ENCODE measurements at regions not wholly inside any gene's neighbourhood (a gene's known extent, or its start where the extent isn't known, plus 50 kb on each side); places are given as distances from the start of the nearest gene placed in this dataset.
"Not testable (repeated sequence)": the region's sequence is repeated elsewhere in the genome, so short reads cannot be mapped to it uniquely, and the experiment has no call there.

DNA sequence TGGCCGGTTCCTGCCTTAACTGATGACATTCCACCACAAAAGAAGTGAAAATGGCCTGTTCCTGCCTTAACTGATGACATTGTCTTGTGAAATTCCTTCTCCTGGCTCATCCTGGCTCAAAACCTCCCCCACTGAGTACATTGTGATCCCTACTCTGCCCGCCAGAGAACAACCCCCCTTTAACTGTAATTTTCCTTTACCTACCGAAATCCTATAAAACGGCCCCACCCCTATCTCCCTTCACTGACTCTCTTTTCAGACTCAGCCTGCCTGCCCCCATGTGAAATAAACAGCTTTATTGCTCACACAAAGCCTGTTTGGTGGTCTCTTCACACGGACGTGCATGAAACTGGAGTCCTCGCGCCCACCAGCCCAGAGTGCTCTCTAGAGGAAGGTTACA lies 166.5 kb downstream of the ADRA2C start:
- DNase-seq (ENCODE audit: low read depth in 2 of 2): not testable (repeated sequence)

DNA sequence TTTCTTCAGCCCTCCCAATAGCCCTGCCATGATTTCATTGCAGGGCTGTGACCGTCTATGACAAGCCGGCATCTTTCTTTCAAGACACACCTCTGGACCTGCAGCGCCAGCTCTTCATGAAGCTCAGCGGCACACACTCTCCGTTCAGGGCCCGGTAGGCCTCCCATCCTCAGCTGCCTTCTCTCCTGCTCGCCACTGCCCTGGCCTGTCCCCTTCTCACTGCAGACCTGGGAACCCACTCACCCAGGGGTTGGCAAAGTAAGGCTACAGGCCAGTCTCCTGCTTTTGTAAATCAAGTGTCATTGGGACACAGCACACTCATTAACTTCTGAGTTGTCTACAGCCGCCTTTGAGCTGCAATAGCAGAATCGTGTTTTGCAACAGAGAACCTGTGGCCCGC lies 169.2 kb downstream of the ADRA2C start:
- not testable (repeated sequence) for DNase-seq (ENCODE audit: low read depth in 2 of 2)

DNA sequence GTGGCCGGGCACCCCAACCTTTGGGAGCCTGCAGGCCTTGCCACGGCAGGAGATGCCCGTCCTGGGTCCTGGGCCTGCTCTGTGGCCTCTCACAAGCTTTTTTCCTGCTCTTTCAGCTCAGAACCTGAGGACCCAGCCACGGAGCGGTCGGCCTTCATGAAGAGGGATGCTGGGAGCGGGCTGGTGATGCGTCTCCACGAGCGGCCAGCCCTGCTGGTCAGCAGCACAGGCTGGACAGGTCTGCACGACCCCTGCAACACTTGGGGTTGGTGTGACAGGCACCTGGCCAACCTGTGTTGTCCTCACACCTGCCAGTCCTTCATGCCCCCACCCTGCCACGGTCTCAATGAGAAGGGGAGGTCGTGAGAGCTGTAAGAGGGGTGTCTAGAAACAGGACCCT lies 170.0 kb downstream of the ADRA2C start:
- DNase-seq (ENCODE audit: low read depth in 2 of 2): no peak

DNA sequence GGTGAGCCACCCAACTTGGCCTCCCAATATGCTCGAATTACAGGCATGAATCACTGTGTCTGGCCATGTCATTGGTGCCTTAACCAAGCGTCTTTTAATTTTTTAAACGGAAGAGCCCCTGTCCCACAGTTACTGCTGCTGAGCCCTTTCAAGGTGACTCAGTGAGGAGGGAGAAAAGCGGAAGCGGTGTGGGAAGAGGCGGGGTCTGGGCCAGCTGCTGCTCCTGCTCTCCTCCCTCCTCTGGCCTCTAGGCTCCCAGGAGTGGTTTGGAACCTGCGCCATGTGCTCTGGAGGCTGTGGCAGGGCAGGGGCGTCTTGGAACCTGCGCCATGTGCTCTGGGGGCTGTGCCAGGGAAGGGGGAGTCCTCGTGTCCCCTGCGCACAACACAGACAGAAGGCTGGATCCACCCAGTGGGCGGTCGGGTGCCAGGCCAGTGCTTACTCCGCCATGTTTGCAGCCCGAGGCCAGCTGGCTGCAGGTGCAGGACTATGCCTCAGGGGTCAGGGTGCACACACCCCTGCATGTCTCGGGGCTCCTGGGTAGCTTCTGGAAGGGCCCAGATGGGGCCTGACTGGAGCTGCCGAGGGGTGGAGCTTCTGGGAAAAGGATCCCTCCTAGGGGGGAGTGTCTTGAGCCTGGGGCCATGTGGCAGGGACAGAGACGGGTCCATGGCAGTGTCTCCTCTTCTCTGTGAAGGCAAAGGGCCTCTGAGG lies 171.8 kb downstream of the ADRA2C start:
- not testable (repeated sequence) for DNase-seq (ENCODE audit: low read depth in 2 of 2)

DNA sequence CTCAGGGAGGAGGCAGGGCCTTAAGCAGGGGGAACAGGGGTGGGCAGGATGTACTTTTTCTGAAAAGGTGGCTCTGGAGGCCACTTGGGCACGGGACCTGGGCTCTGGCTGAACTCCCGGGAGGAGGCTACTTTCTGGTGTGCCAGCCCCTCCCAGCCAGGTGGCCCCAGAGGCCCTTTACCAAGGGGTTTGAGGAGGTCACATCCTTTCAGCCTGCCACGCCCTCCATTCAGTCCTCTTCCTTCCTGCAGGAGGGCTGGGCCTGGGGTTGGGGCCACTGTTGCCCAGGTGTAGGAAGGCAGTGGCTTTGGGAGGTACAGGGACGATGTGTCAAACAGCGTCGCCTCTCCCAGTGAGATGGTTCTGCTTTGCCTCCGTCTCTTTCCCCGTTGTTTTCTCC lies 172.5 kb downstream of the ADRA2C start:
- DNase-seq (ENCODE audit: low read depth in 2 of 2): not testable (repeated sequence)

DNA sequence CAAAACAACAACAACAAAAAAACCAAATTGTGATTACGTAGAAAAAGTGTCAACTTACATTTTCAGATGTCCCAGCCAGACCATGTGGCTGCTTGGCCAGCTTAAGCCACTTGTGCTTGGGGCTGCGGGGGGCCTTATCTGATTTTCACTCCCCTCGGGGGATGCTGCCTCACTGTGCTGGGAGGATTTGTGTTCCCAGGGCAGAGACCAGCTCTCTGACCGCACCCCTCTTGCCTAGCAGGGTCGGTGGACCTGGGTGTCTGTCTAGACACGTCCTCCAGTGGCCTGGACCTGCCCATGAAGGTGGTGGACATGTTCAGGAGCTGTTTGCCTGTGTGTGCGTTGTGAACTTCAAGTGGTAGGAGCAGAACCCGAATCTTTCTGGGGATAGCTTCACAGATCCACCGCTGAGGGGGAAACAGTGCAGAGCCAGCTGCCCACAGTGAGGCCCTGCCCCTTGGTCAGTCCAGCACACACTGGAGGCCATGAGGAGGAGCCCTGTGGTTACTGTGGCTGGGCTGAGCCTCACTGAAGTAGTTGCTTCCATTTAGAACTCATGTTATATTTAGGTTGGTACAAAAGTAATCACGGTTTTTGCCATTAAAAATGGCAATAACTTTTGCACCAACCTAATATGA lies 173.9 kb downstream of the ADRA2C start:
- not testable (repeated sequence) for DNase-seq (ENCODE audit: low read depth in 2 of 2)

DNA sequence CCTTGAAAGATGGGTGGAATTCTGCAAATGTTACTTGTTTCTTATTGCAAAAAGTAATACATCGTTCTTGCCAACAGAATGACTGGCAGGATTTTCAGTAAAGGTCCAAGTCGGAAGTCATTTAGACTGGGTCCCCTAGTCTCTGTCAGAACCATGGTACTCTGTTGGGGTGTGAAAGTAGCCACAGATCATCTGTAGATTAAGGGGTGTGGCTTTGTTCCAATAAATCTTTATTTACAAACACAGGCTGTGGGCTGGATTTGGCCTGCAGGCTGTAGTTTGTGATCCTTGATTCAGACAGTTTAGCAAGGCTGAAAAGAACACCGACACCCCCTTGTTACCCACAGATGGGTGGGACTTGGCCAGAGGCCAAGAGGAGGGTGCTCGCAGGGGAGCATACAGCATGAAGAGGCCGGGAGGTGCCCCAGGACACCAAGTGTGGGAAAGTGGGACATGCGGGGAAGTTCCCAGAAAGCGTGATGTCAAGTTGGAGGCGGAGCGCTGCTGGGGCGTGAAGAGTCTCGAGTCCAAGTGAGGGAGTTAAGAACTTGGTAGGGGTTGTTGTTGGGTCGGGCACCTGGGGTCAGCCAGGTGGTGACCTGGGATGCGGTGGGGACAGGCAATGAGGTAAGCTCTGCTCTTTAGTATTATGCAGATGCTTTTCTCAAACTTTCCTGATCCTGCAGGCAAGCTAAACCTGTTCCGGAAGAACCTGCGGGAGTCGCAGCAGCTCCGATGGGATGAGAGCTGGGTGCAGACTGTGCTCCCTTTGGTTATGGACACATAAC lies 175.7 kb downstream of the ADRA2C start:
- DNase-seq (ENCODE audit: low read depth in 2 of 2): not testable (repeated sequence)

DNA sequence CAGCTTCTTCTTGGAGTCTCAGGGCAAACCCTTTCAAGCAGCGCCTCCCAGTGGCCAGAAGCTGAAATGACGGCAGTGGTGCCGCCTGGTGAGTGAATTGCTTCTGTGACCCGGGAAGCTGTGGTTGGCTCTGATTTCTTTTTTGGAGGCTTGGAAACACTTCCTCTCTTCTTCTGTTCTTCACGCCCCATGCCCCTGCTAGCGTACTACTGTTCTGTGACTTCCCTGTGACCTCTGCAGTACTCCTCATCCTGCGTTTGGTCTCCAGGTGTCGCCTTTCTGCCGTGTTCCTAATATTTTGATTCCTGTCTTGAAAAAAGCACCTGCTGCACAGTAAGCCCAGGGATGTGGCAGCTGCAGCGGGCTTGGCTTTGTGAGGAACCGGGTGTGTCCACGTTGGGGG lies 176.4 kb downstream of the ADRA2C start:
- peak in 1 of 2 donors; percentile 15 for DNase-seq (ENCODE audit: low read depth in 2 of 2)

DNA sequence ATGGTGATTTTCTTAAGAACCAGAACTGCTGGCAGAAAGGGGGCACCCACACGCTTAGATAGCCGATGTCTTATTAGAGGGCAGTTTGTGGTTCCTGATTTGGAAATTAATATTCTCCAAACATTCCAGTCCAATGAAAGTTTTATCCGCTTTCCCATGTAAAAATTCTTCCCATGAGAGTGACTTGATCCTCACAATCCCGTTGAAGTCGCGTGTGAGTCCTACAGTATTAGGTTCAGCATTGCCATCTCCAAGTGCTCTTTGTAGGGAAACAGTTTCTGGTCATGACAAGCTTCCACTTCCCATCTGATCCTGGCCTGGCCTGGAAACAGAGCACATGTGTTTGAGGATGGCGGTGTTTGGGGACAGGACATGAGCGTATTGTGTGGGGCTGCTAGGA lies 176.9 kb downstream of the ADRA2C start:
- not testable (repeated sequence) for DNase-seq (ENCODE audit: low read depth in 2 of 2)

DNA sequence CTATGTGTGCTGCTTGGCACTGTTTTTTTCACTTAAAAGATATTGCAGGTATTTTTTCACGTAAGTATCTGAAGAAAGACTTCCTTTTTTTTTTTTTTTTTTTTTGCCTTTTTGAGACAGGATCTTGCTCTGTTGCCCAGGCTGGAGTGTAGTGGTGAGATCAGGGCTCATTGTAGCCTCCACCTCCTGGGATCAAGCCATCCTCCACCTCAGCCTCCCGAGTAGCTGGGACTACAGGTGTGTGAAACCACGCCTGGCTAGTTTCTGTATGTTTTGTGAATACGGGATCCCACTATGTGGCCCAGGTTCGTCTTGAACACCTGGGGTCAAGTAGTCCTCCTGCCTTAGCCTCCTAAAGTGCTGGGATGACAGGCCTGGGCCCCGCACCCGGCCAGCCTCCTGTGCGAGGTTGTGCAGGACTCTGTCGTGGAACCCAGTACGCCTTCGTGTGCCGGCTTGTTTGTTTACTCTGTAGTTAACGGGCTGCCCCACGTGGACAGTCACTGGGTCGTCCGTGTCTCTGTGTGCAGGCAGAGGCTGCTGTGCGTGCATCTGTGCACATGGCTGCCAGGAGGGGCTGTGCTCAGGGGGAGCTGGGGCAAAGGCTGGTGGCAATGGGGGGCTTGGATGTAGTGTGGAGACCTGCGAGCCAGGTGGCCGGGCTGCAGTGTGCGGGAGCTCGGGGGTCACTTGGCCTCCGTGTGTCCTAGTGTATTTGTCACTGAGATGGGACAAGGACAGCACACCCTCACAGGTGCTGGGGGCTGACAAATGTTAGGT lies 179.5 kb downstream of the ADRA2C start:
- no peak for DNase-seq (ENCODE audit: low read depth in 2 of 2)

DNA sequence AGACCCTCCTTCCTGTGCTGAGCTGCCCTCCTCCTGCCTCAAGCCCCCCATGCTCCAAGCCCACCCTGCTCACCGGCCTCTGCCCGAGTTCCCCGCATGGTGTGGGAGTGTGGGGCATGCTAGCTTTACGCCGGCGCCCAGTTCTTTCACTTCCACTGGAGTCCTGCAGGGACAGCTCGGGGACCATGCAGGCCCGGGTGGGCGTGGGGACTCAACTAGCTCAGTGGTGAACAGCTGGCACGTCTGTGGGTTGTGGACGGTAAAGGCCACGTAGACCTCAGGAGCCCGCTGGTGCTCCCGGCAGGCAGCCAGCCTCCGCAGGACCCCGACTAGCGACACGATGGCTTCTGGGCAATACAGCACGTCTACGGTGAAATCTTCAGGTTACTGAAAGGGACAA lies 180.4 kb downstream of the ADRA2C start:
- DNase-seq (ENCODE audit: low read depth in 2 of 2): not testable (repeated sequence)

DNA sequence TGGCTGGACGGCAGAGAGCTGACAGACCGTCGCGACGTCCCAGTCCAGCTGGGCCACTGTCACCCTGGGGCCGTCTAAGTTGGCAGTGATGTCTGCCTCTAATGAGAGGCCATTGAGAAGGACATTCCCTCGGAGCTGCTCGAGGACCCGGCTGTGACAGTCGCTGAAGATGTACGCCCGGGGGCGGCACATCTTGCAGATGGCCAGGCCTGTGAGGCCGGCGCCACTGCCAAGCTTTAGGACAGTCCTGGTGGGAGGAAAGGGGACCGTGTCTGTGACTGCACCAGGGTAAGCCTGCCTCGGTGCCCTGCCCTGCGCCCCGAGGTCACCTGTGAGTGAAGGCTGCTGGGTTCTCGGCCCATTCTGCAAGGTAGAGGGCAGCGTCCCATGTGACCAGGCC lies 181.6 kb downstream of the ADRA2C start:
- DNase-seq (ENCODE audit: low read depth in 2 of 2): not testable (repeated sequence)

DNA sequence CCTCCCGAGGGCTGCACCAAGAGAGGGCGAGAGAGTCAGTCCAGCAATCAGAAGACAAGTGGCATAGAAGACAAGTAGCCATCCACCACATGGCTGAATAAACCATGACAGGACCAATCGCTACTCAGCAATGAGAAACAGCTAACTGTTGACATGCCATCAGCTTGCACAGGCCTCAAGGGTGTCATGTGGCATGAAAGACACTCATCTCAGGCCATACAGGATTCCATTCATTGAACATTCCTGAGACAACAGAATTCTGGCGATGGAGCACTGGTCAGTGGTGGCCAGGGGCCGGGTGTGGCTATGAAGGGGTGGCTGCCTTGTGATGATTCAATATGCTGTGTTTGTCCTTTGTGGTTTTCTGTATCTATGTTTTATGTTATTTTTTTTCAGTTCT lies 182.0 kb downstream of the ADRA2C start:
- not testable (repeated sequence) for DNase-seq (ENCODE audit: low read depth in 2 of 2)

DNA sequence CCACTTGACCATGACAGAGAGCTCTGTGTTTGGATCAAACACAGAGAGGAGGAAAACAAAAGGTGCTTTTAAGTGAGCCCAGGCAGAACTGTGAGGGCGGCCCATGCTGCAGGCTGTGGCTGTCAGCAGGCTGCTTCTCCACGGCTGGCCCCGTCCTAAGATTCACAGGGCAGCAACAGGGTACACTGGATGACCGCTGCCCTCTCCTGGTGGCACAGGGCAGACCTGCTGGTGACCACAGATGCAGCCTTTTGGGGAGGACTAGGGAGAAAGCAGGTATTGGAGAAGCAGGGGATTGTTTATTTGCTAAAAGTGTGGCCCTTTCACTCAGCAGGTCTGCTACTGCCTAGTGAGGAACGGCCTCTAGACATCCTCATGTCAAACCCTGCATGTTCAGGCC lies 183.7 kb downstream of the ADRA2C start:
- DNase-seq (ENCODE audit: low read depth in 2 of 2): not testable (repeated sequence)

DNA sequence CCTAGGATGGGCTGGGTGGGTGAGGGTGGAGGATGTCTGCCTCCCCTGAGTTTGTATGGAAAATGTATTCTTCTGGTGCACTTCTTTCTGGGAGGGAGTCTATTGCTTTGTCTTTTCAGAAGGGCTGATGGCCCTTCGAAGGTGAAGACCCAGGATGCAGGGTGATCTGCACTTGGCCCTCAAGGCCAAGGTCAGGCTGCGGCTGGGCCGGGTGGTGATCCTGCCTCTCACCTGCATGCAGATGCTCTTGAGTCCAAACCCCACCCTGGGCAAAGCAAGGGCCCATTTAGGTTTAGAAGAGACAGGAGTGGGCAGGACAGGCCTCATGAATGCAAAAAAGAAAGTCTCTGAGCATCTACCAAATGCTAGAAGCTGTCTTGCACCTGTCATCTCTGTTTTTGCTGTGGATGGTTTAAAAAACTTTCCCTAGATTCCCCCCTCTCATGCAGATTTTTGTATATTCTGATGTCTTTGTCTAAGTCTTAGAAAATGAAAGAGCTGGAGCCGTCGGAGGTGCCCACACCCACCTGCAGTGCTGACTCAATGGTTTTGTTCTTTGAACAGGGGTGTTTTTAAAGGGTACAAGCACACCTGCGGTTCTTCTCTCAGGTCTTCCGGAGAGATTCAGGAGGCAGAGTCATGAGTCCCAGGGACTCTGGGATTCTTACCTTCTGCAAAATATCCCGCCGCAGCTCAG lies 186.4 kb downstream of the ADRA2C start:
- DNase-seq (ENCODE audit: low read depth in 2 of 2): not testable (repeated sequence)

DNA sequence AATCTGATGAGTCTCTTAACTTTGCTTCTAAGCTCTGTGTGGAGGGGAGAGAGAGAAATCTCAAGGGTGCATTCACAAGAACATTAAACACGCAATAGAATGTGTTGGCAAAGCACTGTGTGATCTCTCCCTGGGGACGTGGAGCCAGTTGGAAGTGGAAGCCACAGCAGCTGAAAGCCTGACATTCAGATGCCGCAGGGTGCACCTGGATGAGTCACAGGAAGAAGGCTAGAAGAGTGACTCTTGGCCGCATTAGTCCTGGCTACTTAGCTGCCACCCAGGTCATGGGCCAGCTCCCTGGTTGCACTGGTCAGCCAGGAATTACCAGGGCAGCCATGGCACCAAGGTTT lies 186.9 kb downstream of the ADRA2C start:
- not testable (repeated sequence) for DNase-seq (ENCODE audit: low read depth in 2 of 2)

DNA sequence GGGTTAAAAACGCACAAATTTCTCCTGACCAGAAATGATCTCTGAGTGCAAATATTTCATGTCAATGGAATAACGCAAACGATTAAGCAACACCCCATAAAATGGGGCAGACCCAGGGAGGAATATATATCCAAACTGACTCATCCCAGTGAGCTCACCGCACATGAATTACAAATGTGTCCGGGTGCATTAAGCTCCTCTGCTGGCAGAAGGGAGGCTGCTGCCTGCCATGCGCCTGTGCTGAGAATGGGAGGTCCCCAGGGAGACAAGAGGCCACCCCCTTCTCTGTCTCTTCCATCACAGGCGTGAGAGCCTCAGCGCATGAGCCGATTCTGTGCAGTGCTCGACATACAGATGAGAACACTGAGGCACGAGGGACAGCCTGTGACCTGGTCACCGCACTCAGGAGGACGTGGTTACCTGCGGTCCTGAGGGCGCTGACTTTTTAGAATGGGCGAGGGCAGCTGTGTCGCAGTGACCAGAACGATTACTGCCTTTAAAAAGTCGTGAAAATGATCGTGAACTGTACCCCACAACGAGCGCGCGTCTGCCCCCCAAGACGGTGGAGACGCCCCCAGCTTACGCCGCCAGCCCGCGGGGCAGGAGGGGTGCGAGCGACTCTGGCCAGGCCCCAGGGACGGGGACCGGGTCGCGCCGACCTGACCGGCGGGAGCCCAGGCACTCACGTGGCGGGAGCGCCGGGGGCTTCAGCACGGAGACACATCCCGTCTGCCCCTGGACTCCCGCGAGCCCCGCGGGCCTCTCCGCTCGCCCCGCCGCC lies 188.5 kb downstream of the ADRA2C start:
- peak; percentile 14 to 37 for DNase-seq (ENCODE audit: low read depth in 2 of 2)

DNA sequence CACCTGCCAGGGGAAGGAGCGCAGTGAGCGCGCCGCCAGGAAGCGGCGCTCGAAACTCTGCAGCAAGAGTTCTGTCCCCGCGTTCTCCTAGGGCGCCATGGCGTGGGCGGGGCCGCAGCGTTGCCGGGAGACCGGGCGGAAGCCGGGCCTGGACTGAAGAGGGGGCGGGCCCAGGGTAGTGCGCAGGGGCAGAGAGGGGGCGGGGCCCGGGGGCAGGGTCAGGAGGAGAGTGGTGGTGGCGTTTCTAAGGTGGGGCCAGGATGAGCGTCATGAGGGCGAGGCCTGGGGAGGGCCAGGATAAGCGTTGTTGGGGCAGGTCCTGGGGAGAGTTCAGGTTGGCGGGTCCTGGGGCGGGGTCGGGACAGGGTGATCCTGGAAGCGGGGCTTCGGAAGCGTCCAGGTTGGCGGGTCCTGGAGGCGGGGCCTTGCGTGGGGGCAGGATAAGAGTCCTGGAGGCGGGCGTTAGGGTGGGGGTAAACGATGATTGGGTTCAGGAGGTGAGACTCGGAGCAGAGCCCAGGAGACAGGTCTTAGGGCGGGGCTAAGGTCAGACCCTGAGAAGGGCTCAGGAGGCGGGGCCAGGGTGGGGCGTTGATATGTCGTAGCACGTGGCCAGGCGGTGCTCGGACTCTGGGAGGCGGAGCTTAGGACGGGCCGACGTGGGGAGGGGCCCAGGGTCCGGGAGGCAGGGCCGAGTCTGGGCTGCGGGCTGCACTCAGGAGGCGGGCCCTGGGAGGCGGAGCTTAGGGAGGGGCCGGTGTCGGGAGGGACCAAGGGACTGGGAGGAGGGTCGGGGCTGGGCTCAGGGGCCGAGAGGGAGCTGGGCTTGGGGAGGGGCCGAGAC lies 189.4 kb downstream of the ADRA2C start:
- DNase-seq (ENCODE audit: low read depth in 2 of 2): peak; percentile 94 to 98

DNA sequence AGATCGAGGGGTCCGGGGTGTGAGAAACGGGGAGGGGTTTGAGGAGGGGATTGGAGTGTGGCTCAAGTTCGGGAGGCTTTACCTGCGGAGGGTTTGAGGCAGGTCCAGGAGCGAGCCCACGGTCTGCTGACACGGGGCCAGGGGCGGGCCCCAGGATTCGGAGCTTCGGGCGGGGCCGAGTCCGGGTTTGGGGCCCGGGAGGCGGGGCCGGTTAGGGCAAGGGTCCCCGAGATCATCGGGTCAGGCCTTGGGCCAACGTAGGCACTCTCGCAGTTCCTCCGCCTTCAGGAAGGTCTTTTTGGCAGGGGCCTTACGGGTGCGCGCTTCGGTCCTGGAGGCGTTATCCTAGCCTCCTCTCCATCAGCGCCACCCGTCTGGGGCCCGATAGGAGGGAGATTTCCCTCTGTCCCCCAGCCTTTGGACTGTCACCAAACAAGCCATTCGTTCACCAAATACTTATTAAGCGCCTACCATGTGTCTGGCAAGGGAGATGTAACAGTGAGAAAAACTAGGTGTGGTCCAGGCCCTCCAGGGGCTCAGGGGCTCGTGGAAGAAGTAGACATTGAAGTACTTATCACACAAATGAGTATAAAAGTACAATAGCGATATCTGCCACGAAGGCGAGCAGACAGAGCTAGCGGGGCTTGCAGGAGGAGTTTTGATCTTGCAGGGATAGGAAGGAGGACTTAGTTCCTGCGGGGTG lies 190.1 kb downstream of the ADRA2C start:
- DNase-seq (ENCODE audit: low read depth in 2 of 2): not testable (repeated sequence)

Data from stimulated activated CD8-positive, alpha-beta memory T cell treated with anti-CD3 and anti-CD28 coated beads, Interleukin-2, amount 100 ng/mL, for 1 hour (primary cell).